ENCODE measurements at regions not wholly inside any gene's neighbourhood (a gene's known extent, or its start where the extent isn't known, plus 50 kb on each side); places are given as distances from the start of the nearest gene placed in this dataset.

- TF ChIP-seq CTCF (IDR thresholded peaks at IDR 0.05) = no peak
- no peak for TF ChIP-seq EP300 (IDR thresholded peaks at IDR 0.05)
- TF ChIP-seq POLR2AphosphoS5 (IDR thresholded peaks at IDR 0.05) = no peak
- no peak for TF ChIP-seq POLR2A (IDR thresholded peaks at IDR 0.05)
Observed at GRCh38 chr4:18252052-18252451, 230.5 kb upstream of the LCORL start.
